Stimulated activated CD8-positive, alpha-beta memory T cell treated with anti-CD3 and anti-CD28 coated beads, Interleukin-7, amount 100 ng/mL, for 24 hours (primary cell): ENCODE measurements at regions not wholly inside any gene's neighbourhood (a gene's known extent, or its start where the extent isn't known, plus 50 kb on each side); places are given as distances from the start of the nearest gene placed in this dataset.
"Not testable (repeated sequence)": the region's sequence is repeated elsewhere in the genome, so short reads cannot be mapped to it uniquely, and the experiment has no call there.

Experiments used
- DNase-seq: peaks from one replicate; pipeline ENCODE4 v3.0.0-alpha.2; 2020; ENCODE audit warnings: low read depth

- DNase-seq, result no peak
Observed at GRCh38 chr6:103570431-103570830, 1289.3 kb downstream of the HACE1 start.

- no peak for DNase-seq
Observed at GRCh38 chr6:103554911-103555310, 1304.8 kb downstream of the HACE1 start.

GRCh38 chr6:103538381-103538780 lies 1321.3 kb downstream of the HACE1 start:
- DNase-seq, result no peak

GRCh38 chr6:103534814-103535213 lies 1324.9 kb downstream of the HACE1 start:
- no peak for DNase-seq

- DNase-seq, result no peak
Observed at GRCh38 chr6:103534095-103534494, 1325.6 kb downstream of the HACE1 start.

GRCh38 chr6:103522045-103522444 lies 1337.7 kb downstream of the HACE1 start:
- DNase-seq, result no peak

- DNase-seq, result no peak
Observed at GRCh38 chr6:103516336-103516735, 1343.4 kb downstream of the HACE1 start.

GRCh38 chr6:103507052-103507451 lies 1352.7 kb downstream of the HACE1 start:
- no peak for DNase-seq

- DNase-seq, result no peak
Observed at GRCh38 chr6:103505155-103505518, 1354.6 kb downstream of the HACE1 start.

- no peak for DNase-seq
Observed at GRCh38 chr6:103504501-103505154, 1355.1 kb downstream of the HACE1 start.

- DNase-seq, result not testable (repeated sequence)
Observed at GRCh38 chr6:103496588-103496987, 1363.1 kb downstream of the HACE1 start.

- DNase-seq, result no peak
Observed at GRCh38 chr6:103456652-103457051, 1403.1 kb downstream of the HACE1 start.

GRCh38 chr6:103455275-103455674 lies 1404.4 kb downstream of the HACE1 start:
- DNase-seq, result no peak

- DNase-seq, result no peak
Observed at GRCh38 chr6:103409475-103409874, 1450.2 kb downstream of the HACE1 start.

GRCh38 chr6:103405321-103405720 lies 1454.4 kb downstream of the HACE1 start:
- DNase-seq, result no peak

GRCh38 chr6:103404799-103405198 lies 1454.9 kb downstream of the HACE1 start:
- no peak for DNase-seq

- no peak for DNase-seq
Observed at GRCh38 chr6:103396768-103397167, 1463.0 kb downstream of the HACE1 start.

GRCh38 chr6:103379272-103379671 lies 1480.4 kb downstream of the HACE1 start:
- DNase-seq, result no peak

GRCh38 chr6:103367212-103367611 lies 1492.5 kb downstream of the HACE1 start:
- DNase-seq, result no peak

- no peak for DNase-seq
Observed at GRCh38 chr6:103356531-103356930, 1503.2 kb downstream of the HACE1 start.

- DNase-seq, result no peak
Observed at GRCh38 chr6:103344554-103345163, 1515.1 kb downstream of the HACE1 start.

GRCh38 chr6:103335412-103335811 lies 1524.3 kb downstream of the HACE1 start:
- DNase-seq, result no peak

- DNase-seq, result no peak
Observed at GRCh38 chr6:103326760-103327757, 1532.7 kb downstream of the HACE1 start.
